Prostate gland (tissue), 2 donors: ENCODE measurements at regions not wholly inside any gene's neighbourhood (a gene's known extent, or its start where the extent isn't known, plus 50 kb on each side); places are given as distances from the start of the nearest gene placed in this dataset.

Experiments
- DNase-seq: peaks from one replicate; pipeline ENCODE4 v3.0.0-alpha.2; 2019; ENCODE audit warnings: low spot score
- H3K27ac ChIP-seq, 2 donors: fragments of 200-600 bp; sonication (generic); 2 replicates each; pipeline ENCODE4 v1.5.1; 2017 to 2019
- H3K27me3 ChIP-seq: fragments of 200-600 bp; sonication (generic); replicated peaks from 2 replicates; pipeline ENCODE4 v1.5.1; 2019; ENCODE audit not compliant: insufficient read depth
- H3K36me3 ChIP-seq, 2 donors: fragments of 200-600 bp; sonication (generic); 1 replicate in 1 of 2; 2 replicates in 1 of 2; pipeline versions ENCODE4 v1.5.1 to v1.8.1; 2017 to 2019
- H3K4me1 ChIP-seq: fragments of 200-600 bp; sonication (generic); replicated peaks from 2 replicates; pipeline ENCODE4 v1.5.1; 2019
- H3K4me3 ChIP-seq, 2 donors: fragments of 200-600 bp; sonication (generic); 2 replicates each; pipeline ENCODE4 v1.5.1; 2017 to 2019
- H3K9me3 ChIP-seq: fragments of 200-600 bp; sonication (generic); 2 replicates; pipeline ENCODE4 v1.5.1; 2017
- POLR2A ChIP-seq: fragments of 450-650 bp; IDR thresholded peaks from one replicate; pipeline ENCODE4 v1.6.1; 2016; ENCODE audit warnings: antibody characterized with exemption, mild to moderate bottlenecking
- POLR2AphosphoS5 ChIP-seq: sonication (generic); formaldehyde crosslinking; IDR thresholded peaks from one replicate; pipeline ENCODE4 v1.6.1; 2017; ENCODE audit warnings: antibody characterized with exemption
- WGBS: methylation state at CpG from one replicate; pipeline ENCODE4 v1.1.5; 2018; 5-methylcytosine and 5-hydroxymethylcytosine counted together
- intact Hi-C: fragments of 100-400 bp; cut with DNase I; formaldehyde crosslinking; loops from one replicate; pipeline ENCODE4 v1.14.2; 2022
- TF ChIP-seq, protein P1 (sequence below), 4 experiments: fragments of 200-600 bp in 2 of 4; fragments of 450-650 bp in 2 of 4; sonication (generic) in 2 of 4; IDR thresholded peaks; 1 replicate in 3 of 4; 2 replicates in 1 of 4; pipeline ENCODE4 v1.5.1; 2016 to 2019; ENCODE audit warnings: antibody characterized with exemption in 4 of 4, mild to moderate bottlenecking in 2 of 4, moderate library complexity in 2 of 4

DNA sequence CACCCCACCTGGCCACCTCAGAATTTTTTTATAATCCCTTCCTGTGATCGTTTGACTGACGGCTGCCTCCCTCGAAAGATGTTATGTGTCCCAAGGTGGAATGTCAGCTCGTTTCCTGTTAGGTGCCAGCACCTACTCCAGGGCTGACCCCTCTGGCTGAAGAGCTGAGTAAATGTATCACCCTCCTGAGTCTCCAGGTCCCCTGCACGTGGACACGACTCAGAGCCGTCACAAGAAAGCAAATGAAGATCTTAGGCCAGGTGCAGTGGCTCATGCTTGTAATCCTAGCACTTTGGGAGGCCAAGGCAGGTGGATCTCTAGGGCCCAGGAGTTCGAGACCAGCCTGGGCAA, 273.2 kb downstream of the C16orf95 start:
- intact Hi-C loops: no loop called here
- no peak for TF ChIP-seq POLR2A
- TF ChIP-seq POLR2AphosphoS5: no peak
- TF ChIP-seq, protein P1, sequence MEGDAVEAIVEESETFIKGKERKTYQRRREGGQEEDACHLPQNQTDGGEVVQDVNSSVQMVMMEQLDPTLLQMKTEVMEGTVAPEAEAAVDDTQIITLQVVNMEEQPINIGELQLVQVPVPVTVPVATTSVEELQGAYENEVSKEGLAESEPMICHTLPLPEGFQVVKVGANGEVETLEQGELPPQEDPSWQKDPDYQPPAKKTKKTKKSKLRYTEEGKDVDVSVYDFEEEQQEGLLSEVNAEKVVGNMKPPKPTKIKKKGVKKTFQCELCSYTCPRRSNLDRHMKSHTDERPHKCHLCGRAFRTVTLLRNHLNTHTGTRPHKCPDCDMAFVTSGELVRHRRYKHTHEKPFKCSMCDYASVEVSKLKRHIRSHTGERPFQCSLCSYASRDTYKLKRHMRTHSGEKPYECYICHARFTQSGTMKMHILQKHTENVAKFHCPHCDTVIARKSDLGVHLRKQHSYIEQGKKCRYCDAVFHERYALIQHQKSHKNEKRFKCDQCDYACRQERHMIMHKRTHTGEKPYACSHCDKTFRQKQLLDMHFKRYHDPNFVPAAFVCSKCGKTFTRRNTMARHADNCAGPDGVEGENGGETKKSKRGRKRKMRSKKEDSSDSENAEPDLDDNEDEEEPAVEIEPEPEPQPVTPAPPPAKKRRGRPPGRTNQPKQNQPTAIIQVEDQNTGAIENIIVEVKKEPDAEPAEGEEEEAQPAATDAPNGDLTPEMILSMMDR (IDR thresholded peaks at IDR 0.05): no peak
- Histone ChIP-seq H3K36me3 (no peaks in the 10 kb centered on the region), H3K9me3 (no peaks in the 10 kb centered on the region), H3K4me3 (no peak overlapping the region), H3K27ac (no peak overlapping the region), H3K4me1 (no peaks in the 10 kb centered on the region), H3K27me3 (peaks cover 22% of the 10 kb centered on the region)
- WGBS: 60% methylated on average over 8 of the region's 8 CpGs
- no peak for DNase-seq

DNA sequence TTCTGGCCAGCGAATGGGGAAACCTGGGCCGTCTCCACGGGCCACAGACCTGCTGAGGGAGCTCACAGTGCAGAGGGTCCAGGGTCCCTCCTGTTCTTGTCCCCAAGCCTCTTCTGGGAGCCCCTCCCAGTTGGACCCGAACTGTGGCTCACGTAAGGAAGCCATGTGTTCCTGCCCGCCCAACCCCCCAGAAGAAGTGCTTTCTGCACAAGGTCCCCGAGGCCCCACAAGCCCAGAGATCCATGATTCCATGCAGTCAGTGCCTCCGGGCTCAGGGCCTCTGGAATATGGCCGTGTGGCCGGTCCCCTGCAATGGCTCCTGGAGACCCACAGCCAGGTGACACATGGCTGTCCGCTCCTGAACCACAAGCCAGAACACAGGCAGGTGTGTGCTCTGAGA, 272.4 kb downstream of the C16orf95 start:
- 96% methylated on average over 11 of the region's 11 CpGs for WGBS
- peaks cover 20% of the 10 kb centered on the region for H3K27me3 ChIP-seq

DNA sequence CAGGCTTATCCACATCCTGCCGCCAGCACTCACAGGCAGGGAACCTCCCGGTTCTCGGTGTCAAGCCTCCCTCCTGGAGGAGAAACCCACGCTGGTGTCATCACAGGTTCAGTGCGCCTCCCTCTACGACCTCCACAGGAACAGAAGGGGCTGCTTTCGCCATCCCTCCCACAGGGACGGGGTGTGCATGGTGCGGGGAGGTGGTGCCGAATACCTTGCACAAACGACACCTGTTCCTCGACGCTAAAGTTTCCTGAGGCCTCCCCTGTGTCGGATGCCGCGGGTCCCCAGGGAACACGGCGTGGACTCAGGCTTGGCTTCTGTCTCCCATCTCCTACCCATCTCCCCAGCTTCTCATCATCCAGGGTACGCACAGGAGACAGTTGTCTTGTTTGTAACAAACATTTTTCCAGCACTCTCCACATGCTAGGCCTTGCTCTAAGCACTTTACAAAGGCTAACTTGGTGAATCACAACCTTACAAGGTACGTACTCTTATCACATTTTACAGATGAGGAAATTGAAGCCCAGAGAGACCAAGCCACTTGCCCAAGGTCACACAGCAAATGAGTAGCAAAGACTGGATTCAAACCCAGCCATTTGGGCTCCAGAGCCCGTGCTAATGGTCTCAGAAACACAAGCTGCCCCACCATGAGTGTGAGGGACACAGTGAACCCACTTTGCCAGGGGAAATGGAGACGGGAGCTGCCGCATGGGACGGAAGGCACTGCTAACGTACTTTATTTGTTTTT, 271.6 kb downstream of the C16orf95 start:
- intact Hi-C loops: no loop called here
- H3K36me3 ChIP-seq: no peaks in the 10 kb centered on the region
- no peak overlapping the region for H3K27ac ChIP-seq
- no peak overlapping the region for H3K4me3 ChIP-seq
- 86% methylated on average over 25 of the region's 25 CpGs for WGBS
- peaks cover 11% of the 10 kb centered on the region for H3K27me3 ChIP-seq
- TF ChIP-seq POLR2A (no peak), POLR2AphosphoS5 (no peak)
- TF ChIP-seq, protein P1 (IDR thresholded peaks at IDR 0.05): no peak
- DNase-seq: no peak
- H3K4me1 ChIP-seq: no peaks in the 10 kb centered on the region
- H3K9me3 ChIP-seq: no peaks in the 10 kb centered on the region

More for the DNA sequence above, 272.4 kb downstream of the C16orf95 start:
- Histone ChIP-seq H3K4me1 (no peaks in the 10 kb centered on the region), H3K27ac (no peak overlapping the region), H3K4me3 (no peak overlapping the region), H3K9me3 (no peaks in the 10 kb centered on the region), H3K36me3 (no peaks in the 10 kb centered on the region)
- TF ChIP-seq, protein P1 (IDR thresholded peaks at IDR 0.05): no peak
- TF ChIP-seq POLR2AphosphoS5 (no peak), POLR2A (no peak)
- intact Hi-C loops: no loop called here
- no peak for DNase-seq

DNA sequence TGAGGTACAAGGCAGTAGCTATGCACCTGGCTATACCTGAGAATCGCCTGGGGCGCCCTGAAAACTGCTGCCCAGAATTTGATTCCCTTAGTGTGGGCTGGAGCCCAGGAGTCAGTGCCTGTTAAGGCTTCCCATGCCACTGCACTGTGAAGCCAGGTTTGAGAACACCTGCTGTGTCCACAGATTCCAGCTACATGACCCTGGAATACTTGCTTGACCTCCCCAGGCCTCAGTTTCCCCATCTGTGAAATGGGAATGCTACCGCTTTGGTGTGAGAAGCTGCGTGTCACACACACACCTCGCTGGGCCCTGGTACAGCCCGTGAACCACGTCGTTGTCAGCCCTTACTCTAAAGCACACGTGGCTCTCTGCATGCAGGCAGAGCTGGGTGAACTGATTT, 271.0 kb downstream of the C16orf95 start:
- WGBS: 96% methylated on average over 9 of the region's 9 CpGs

More for the DNA sequence above, 271.0 kb downstream of the C16orf95 start:
- Histone ChIP-seq H3K4me3 (no peak overlapping the region), H3K27me3 (peaks cover 9% of the 10 kb centered on the region), H3K27ac (no peak overlapping the region), H3K4me1 (no peaks in the 10 kb centered on the region), H3K9me3 (no peaks in the 10 kb centered on the region), H3K36me3 (no peaks in the 10 kb centered on the region)
- TF ChIP-seq, protein P1 (IDR thresholded peaks at IDR 0.05): no peak
- no peak for TF ChIP-seq POLR2A
- TF ChIP-seq POLR2AphosphoS5: no peak
- intact Hi-C loops: no loop called here
- DNase-seq: no peak
